Karpas-422 (cell line): ENCODE measurements at regions not wholly inside any gene's neighbourhood (a gene's known extent, or its start where the extent isn't known, plus 50 kb on each side); places are given as distances from the start of the nearest gene placed in this dataset.

Experiments
- small RNA-seq: library from RNA; depleted of rRNA; stranded (forward); fragments of <200 nt; gene quantifications from one replicate; pipeline ENCODE3, GENCODE V24; 2014

Small RNA genes lying in the stretch of these regions (small RNA-seq; reads per million reads assigned to genes)
- gene RNU6-1264P = 0.20 reads per million
